HG03442 (cell line): ENCODE measurements at regions not wholly inside any gene's neighbourhood (a gene's known extent, or its start where the extent isn't known, plus 50 kb on each side); places are given as distances from the start of the nearest gene placed in this dataset.
"Not testable (repeated sequence)": the region's sequence is repeated elsewhere in the genome, so short reads cannot be mapped to it uniquely, and the experiment has no call there.

Experiments
- ATAC-seq: cut with Tn5 transposase; IDR thresholded peaks from one replicate; pipeline ENCODE4 v1.9.1; 2021; ENCODE audit warnings: mild to moderate bottlenecking, moderate library complexity; ENCODE audit not compliant: unreplicated experiment

- ATAC-seq, result no peak
These were observed 803.9 kb upstream of the PCDH10 start for GRCh38 chr4:132344924-132345828.

- no peak for ATAC-seq
These were observed 803.1 kb upstream of the PCDH10 start for GRCh38 chr4:132346016-132346415.

GRCh38 chr4:132351606-132352005 lies 797.5 kb upstream of the PCDH10 start:
- ATAC-seq, result not testable (repeated sequence)

GRCh38 chr4:132382243-132382642 lies 766.9 kb upstream of the PCDH10 start:
- no peak for ATAC-seq

- no peak for ATAC-seq
These were observed 765.4 kb upstream of the PCDH10 start for GRCh38 chr4:132383571-132384199.

- no peak for ATAC-seq
These were observed 764.4 kb upstream of the PCDH10 start for GRCh38 chr4:132384709-132385108.

GRCh38 chr4:132386130-132386529 lies 763.0 kb upstream of the PCDH10 start:
- ATAC-seq, result no peak

- ATAC-seq, result no peak
These were observed 762.0 kb upstream of the PCDH10 start for GRCh38 chr4:132387060-132387459.

- no peak for ATAC-seq
These were observed 753.5 kb upstream of the PCDH10 start for GRCh38 chr4:132395561-132395960.

- no peak for ATAC-seq
These were observed 752.5 kb upstream of the PCDH10 start for GRCh38 chr4:132396636-132397035.

- ATAC-seq, result no peak
These were observed 731.9 kb upstream of the PCDH10 start for GRCh38 chr4:132417220-132417619.

- ATAC-seq, result no peak
These were observed 722.0 kb upstream of the PCDH10 start for GRCh38 chr4:132427125-132427524.

GRCh38 chr4:132437117-132437516 lies 712.0 kb upstream of the PCDH10 start:
- no peak for ATAC-seq

GRCh38 chr4:132445386-132445785 lies 703.7 kb upstream of the PCDH10 start:
- no peak for ATAC-seq

GRCh38 chr4:132457987-132458386 lies 691.1 kb upstream of the PCDH10 start:
- ATAC-seq, result not testable (repeated sequence)

- ATAC-seq, result no peak
These were observed 669.6 kb upstream of the PCDH10 start for GRCh38 chr4:132479543-132479942.

GRCh38 chr4:132488555-132488954 lies 660.5 kb upstream of the PCDH10 start:
- no peak for ATAC-seq

GRCh38 chr4:132493476-132493875 lies 655.6 kb upstream of the PCDH10 start:
- ATAC-seq, result no peak

- ATAC-seq, result not testable (repeated sequence)
These were observed 653.8 kb upstream of the PCDH10 start for GRCh38 chr4:132495267-132495812.

GRCh38 chr4:132498215-132498614 lies 650.9 kb upstream of the PCDH10 start:
- ATAC-seq, result no peak

- ATAC-seq, result no peak
These were observed 647.0 kb upstream of the PCDH10 start for GRCh38 chr4:132502096-132502552.

GRCh38 chr4:132504438-132504837 lies 644.7 kb upstream of the PCDH10 start:
- no peak for ATAC-seq
